SK-N-MC (cell line): ENCODE measurements at regions not wholly inside any gene's neighbourhood (a gene's known extent, or its start where the extent isn't known, plus 50 kb on each side); places are given as distances from the start of the nearest gene placed in this dataset.

Experiments used
- EZH2 ChIP-seq: fragments of 200-600 bp; sonication (generic); IDR thresholded peaks from one replicate; pipeline ENCODE4 v1.6.1; 2017; ENCODE audit warnings: antibody characterized with exemption
- FOXP2 ChIP-seq: optimal IDR thresholded peaks from 2 replicates; pipeline ENCODE3; 2011; ENCODE audit warnings: mild to moderate bottlenecking, moderate library complexity; ENCODE audit not compliant: insufficient read depth; ENCODE audit errors: extremely low read length, control extremely low read depth
- POLR2AphosphoS5 ChIP-seq: IDR thresholded peaks from 2 replicates; pipeline ENCODE4 v1.6.1; 2012; ENCODE audit warnings: mild to moderate bottlenecking, low read depth, low read length, borderline replicate concordance

GRCh38 chr4:171378323-171378722, 434.9 kb upstream of the GALNTL6 start:
- TF ChIP-seq POLR2AphosphoS5, result no peak
- no peak for TF ChIP-seq EZH2
- no peak for TF ChIP-seq FOXP2
